ENCODE measurements at regions not wholly inside any gene's neighbourhood (a gene's known extent, or its start where the extent isn't known, plus 50 kb on each side); places are given as distances from the start of the nearest gene placed in this dataset.

DNA sequence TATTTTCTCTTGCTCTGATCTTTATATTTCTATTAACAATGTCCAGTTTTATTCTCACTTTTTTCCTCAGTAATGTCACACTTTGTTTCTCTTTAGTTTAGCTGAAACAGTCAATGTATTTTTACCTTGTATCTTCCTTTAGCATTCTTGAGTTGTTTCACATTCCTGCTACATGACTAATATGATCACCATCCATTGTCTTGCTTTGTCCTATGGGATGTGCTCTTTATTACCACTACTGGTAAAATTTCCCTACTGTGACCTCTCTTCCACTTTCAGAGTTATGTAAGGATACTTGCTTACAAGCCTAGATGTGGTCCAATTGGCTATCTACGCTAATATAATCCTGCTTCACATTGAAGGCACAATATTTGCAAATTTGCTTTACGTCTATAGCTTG is 457.9 kb downstream of the PIK3C3 start:
- DNase-seq, result no peak

DNA sequence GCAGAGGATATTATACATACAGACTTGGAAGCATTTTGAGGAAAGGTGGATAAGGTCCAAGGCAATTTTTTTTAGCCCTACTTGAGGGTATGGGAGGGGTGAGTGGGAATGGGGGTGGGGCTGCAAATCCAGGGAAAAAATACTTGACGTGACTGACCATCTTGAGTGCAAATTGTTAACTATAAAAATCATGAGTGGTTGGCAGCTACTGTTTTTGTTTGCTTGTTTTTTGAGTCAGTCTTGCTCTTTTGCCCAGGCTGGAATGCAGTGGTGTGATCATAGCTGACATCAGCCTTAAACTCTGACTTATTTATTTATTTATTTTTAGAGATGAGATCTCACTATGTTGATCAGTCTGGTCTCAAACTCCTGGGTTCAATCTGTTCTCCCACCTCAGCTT is 458.8 kb downstream of the PIK3C3 start:
- no peak for DNase-seq

DNA sequence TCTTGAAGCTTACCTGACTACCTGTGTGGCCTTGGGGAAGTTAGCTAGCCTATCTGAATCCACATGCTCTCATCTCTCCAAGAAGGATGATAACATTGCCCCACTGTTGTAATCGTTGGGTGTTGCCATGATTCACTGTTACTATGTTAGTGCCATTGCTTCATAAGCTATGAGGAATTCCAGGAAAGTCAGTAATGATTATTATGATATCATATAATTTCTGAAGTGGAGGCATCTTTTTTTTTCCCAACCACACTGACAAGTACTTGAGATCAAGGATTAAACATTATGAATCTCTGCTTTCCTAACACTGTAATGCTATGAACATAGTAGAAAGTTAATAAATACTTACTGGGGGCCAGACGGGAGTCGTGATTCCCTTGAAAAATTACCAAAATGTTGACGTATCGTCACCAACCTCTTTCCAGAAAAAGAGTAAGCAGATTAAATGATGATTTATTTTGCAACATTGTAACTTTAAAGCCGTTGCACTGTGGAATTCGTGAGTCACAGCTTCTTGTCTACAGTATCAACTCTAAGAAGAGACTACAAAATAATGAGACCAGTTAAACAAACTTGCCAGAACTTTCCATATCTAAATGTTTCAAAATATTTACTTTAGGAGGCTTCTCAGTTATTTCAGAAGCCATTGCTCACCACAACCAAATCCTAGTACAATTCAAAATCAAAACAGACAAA is 459.9 kb downstream of the PIK3C3 start:
- DNase-seq, result no peak

DNA sequence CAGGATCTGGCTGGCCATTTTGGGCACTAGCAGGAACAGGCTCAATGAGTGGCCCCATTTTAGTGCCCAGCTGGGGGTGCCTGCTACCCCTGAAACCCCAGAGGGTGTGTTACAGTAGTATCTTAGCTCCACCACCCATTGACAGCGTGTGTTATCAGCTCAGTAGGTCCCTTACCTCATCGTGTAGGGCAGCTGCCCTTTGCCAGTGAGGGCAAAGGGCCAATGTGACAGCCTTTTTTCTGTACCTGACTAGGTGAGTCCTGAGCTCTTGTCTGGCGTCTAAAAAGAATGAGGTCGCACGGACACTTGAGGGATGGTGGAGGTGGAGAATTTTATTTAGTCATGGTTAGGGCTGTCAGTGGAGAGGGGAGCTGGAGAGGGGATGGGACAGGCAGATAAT is 462.2 kb downstream of the PIK3C3 start:
- no peak for DNase-seq

DNA sequence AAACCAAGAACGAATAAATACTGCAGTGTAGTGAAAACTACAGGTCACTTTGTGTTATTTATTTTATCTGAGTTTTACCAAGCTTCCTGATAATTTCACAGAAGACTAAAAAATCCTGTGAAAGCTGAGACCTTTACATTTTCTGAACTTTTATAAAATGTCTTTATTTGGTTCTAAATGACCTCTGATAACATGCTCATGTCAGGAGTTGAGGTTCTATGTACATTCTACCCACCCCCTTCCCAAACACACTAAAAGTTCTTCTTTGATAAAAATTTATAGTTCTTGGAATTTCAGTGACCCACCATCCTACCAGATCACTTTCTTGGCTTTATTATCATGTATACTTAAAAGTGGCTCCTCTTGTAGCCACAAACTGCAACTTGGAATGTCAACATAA is 463.1 kb downstream of the PIK3C3 start:
- no peak for DNase-seq

DNA sequence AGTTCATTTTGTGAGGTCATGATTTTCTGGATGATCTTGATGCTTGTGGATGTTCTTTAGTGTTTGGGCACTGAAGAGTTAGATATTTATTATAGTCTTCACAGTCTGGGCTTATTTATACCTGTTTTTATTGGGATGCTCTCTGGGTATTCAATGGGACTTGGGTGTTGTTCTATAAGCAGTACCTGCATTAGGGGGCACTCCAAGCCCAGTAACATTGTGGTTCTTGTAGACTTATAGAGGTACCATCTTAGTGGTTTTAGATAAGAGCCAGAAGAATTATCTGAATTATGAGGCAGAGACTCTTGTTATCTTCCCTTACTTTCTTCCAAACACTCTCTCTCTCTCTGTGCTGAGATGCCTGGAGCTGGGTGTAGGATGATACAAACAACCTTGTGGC is 470.0 kb downstream of the PIK3C3 start:
- DNase-seq, result no peak

DNA sequence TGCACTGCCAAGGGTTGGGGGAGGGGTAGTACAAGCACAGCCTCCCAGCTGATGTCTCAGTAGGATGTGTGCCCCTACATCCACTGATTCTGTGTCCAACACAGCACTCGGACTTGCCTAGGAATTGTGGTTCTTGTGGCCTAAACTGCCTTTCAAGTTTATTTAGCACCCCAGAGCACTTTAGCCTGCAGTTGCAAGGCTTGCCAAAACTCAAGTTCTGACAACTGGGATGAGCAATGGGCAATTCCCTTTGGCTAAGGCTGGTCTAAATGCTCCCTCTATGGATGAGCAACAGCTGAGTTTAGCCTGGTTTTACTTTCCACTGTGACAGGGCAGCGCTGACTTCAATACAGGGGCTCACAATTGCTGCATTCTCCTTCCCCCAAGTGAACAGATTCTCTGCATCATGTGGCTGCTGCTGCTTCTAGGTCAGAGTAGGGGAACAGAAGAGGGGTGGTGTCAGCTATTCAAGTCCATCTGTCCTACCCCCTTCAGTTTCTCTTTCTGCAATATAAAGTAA is 471.5 kb downstream of the PIK3C3 start:
- no peak for DNase-seq

DNA sequence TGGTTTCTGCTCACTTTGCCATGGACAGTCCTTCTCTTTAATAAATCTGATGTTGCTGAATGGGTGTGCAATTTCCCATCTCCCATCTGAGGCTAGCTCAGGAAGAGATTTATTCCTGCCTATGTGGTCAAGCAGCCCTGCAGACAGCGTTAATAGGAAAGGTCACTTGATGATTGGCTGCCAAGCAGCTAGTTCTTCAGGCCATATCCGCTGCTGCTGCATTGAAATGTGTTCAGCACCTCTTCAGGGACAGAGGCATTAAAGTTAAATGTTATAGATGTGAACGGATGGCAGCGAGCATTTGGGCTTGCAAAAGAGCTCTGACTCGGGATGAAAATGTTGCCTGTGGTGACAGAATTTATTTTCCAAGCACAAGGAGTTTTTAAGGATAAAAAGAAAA is 474.2 kb downstream of the PIK3C3 start:
- no peak for DNase-seq

DNA sequence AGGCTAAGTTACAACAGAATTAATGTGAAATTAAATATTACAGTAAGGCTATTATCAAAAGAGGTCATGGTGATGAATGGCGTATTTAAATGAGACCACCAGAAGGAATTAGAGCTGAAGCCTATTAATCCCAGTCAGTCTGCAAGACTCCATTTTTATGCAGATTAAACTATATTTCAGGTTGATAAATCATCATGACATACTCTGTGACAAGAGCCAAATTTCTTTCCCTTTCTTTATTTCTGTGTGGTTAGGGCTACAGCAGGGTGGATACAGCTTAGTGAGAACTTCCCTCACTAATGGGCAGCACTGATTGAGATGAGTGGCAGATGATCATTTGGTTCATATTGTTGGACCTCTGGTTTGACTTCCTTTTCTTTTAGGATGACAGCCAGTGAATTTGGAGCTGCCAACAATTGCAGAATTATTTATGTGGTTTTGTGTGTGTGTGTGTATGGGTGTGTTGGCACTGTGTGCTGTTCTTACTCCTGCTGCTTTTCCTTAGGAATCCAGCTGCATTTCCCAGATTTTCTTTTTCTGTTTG is 481.3 kb downstream of the PIK3C3 start:
- no peak for DNase-seq

DNA sequence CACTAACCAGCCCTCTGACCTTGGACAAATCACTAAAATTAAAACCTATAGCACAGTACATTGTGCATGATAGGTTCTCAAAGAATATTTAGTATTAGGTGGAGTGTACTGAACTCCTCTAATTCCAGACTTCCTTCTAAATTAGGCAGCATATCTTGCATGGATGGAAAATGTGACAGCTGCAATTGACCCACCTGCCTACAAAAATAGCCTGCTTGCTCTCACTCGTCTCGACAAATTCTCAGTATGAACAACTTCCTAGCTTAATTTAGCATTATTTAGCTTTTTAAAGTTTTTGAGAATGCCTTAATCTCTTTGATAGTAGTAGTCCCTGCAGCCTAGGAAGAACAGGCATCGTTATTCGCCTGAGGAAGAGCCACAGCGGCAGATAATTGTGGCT is 482.0 kb downstream of the PIK3C3 start:
- no peak for DNase-seq

DNA sequence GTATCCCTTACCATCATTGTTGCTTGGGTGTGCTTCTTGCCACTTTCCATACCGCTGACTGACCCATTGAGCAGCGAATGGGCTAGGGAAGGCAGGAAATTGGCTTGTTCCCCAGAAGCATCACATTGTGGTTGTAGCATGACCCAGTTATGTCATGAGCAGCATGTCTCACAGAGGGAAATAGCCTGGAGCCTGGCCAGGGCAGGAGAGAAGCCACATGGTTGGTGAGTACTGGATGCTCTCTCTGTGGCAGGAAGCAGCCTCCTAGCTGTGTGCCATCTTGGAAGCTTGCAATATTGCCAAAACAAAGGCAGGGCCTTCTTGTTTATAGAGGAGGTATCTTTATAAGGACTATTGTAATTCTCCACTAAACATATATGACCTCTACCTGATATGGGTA is 482.6 kb downstream of the PIK3C3 start:
- no peak for DNase-seq

DNA sequence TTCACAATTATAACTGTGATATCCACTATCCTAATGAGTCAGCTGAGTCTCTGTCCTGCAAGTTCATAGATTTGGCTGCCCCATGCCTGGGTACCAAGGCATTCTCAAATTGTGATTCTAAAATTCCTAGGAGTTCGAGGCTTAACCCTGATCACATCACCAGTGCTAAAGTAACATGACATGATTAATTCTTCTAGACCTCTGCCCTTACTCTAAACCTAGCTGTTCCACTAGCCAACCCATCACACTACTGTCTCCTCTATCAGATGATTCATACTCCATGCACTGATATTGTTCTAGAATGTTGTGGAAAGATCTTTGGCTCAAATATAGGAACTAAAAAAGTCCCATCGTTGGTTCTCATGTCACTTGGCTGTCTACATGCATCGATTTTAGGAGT is 487.6 kb downstream of the PIK3C3 start:
- no peak for DNase-seq

DNA sequence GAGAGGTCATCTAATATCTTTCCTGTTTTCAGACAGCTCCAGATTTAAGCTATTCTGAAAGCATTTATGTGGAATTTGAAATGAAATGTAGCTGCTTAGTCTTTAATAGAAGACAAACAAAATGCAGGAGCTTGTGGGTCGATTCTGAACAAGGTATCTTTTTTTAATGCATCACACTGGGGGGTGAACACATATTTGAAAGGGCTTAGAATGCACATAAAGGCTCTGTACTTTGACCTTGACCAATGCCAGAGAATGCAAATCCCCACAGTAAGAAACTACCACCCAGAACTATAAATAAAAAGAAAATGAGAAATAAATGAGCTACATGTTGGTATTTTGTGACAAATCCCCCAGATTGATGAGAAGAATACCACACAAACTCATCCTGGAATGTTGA is 489.3 kb downstream of the PIK3C3 start:
- DNase-seq, result no peak

DNA sequence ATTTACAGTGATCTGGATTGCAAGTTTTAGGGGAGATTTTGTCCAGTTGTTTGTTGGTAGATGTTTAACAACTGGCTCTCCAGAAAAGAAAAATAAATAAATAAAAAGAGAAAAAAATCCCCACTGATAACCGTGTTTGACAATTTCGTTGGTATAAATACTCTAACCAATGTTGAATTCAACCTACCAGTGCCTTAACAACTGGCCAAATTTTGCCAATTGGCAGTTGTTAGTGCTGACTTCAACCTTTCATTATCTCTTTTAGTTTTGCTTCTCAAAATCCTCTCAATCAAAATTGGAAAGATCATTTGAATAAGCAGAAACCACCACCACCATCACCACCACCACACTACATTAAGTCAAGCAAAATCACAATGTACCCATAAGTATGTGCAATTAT is 490.3 kb downstream of the PIK3C3 start:
- no peak for DNase-seq

DNA sequence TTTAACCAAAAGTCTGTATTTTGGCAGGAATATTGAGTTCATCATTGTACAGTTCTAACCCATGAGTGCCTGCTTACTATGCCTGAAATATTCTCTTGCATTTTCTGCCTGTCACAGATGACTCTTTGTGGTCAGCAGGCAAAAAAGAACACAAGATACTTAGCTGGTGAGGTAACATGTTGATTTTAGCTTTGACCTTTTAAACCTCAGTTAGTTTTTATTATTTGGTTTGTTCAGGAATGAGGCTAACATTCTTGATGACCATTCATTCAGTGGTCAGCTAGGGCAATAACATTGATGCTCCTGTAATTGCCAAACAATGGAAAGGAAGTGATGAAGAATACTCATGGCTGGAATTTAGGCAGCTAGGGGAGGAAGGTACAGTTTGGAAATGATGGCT is 491.2 kb downstream of the PIK3C3 start:
- no peak for DNase-seq

DNA sequence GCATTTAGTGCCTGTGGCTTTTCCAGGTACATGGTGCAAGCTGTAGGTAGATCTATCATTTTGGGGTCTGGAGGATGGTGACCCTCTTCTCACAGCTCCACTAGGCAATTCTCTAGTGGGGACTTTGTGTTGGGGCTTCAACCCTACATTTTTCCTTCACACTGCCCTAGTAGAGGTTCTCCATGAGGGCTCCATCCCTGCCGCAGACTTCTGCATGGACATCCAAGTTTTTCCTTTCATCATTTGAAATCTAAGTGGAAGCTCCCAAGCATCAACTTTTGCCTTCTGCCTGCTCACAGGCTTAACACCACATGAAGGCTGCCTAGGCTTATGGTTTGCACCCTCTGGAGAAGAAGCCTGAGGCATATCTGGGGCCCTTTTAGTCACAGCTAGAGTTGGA is 492.7 kb downstream of the PIK3C3 start:
- no peak for DNase-seq

DNA sequence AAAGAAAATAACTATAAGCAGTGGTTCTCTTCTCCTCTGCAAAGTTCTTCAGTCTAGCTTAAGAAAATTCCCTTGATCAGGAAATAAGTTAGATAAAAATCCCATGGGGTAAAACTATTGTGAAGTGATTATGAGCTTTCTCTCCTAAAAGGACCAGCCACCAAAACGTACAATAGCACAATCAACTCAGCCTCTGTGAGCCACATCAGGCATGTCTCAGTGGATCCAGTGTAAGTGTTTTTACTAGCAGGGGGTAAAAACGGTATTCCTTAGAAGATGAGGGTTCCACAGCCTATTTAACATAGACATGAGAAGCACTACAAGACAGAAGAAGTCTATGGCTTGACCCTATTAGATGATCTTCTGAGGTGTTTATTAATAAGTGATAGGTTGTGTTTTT is 503.2 kb downstream of the PIK3C3 start:
- DNase-seq, result no peak

DNA sequence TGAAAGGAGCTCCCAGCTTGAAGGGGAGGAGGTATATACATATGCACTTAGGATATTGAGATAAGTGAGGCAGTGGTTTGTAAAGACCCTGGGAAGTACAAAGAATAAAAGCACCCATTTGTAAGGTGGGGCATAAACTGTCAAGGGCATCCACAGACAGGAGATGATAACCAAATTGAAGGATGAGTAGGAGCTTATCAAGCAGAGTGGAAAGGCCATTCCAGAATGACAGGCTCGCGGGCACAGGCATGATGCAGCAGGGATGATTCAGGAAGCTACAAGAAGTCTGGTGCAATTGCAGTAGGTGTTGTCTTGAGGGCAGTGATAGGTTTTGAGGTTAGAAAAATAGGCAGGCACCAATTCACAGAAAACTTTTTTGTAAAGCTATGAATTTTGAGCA is 504.8 kb downstream of the PIK3C3 start:
- DNase-seq, result no peak

DNA sequence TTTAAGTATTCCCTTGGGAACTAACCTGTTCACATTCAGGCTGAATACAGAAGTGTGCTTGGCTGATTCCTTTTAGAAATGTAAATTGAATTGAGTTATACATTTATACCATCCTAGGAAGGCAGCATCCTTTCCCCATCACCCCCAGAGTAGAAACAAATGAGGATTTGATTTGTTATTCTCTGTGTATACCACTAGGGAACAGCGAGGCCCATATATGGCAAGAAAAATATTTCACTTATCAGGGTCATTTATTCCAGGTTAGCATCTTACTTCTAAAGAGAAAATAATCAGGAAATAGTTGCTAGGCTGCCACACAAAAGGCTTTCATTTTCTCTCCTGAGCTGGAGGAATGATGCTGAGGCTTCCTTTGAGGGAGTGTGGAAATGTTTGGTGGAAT is 516.9 kb downstream of the PIK3C3 start:
- DNase-seq, result no peak

DNA sequence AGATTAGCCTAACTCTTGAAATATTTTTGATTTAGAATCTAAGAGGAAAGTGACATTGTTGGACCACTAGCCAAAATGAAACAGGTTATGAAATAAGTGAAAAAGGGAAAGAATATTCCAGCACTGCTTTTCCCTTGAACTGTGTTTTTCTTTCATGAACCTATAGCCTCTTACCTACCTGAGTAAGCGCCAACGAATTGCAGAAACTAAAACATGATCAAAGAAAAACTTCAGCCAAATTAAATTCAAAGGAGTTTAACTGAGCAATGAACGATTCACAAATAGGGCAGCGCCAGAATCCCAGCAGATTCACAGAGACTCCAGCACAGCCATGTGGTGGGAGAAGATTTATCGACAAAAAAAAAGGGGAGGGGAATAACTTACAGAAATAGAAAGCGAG is 518.6 kb downstream of the PIK3C3 start:
- DNase-seq, result no peak

DNA sequence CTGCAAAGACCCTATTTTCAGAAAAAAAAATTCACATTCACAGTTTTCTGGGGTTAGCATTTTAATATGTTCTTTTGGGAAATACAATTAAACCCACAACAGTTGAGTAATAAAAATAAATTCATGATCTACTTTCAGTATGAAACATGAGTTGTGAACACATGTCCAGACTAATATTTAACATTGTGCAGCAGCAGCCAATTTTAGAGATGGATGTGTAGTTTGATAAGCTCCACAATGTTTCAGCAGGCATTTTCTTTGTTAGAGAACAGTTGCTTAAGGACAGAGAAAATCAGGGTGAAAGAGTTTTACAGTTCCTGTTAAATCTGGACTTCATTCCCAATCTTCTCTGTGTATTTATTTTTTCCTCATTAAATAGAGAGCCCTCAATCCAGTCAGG is 519.5 kb downstream of the PIK3C3 start:
- DNase-seq, result no peak

DNA sequence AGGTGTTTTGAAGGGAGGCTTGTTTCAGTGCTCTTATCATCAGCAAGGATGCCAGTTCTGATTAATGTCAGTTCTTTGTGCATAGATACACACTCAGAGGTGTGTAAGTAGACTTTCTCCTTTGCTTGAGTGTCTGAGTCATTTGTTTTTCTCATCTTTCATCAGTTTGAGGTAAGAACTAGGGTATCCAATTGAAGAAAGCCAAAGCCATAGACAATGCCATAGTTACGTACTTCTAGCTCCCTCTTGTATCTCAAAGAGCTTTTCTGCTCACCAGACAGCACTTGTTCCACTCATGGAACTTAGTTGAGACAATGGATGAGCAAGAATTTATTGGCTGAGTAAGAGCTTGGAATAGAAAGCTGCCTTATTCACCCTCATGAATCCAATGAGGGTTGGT is 520.1 kb downstream of the PIK3C3 start:
- no peak for DNase-seq

DNA sequence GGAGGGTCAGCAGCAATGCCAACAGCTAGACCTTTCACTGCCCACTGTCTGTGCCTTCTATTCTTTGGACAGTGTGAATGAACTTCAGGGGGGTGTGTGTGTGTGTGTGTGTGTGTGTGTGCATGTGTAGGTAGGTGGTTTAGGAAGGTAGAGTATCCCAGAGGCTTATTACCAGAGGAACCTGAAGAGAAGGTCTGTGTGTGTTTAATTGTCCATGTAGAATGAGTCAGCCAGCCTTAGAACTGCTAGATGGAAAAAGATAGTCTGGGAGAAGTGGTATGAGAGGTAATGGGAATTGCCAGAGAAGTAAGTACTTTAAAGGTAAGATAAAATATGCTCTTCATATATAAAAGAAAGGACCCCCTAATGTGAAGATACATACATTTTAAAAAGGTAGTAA is 522.2 kb downstream of the PIK3C3 start:
- DNase-seq, result no peak

DNA sequence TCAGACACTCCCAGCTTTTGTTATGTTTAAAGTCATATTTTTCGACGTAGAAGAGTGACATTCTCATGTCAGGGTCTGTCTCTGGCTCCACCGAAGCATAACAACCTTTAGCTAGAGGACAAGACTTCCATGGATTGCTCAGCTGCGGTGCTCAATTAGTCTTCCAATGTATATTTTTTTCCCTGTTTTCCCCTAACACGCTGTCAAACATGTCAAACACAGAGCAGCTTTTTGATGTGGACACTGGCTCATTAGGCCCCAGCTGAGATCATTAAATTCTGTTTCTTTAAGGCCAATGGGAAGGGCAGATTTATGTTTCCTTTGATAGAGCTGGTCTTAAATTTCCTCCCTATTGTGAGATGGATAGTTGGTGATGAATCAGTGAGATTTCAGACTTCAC is 525.4 kb downstream of the PIK3C3 start:
- DNase-seq, result no peak

DNA sequence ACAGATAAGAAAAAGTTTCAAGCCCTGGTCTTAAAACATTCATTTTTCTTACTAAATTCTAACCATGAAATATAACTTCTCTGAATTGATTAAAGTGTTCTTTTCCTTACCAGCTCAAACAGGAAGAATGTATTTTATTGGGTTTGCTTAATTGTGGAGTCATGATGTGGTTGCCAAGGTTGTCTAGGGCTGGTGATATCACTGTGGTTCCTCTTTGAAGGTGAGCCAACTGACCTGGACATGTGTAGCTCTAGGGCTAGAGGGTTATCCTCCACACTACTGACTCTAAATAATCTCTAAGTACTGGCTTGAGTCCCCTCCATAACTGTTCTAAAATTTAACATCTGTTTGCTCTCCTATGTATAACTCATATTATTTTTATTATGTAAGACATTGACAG is 529.6 kb downstream of the PIK3C3 start:
- no peak for DNase-seq
